GM20000 (cell line): ENCODE measurements at regions not wholly inside any gene's neighbourhood (a gene's known extent, or its start where the extent isn't known, plus 50 kb on each side); places are given as distances from the start of the nearest gene placed in this dataset.
"Not testable (repeated sequence)": the region's sequence is repeated elsewhere in the genome, so short reads cannot be mapped to it uniquely, and the experiment has no call there.

ENCODE experiments used
- DNase-seq: peaks from one replicate; pipeline ENCODE4 v3.0.0; 2012; ENCODE audit warnings: low spot score
- TF ChIP-seq, protein P1 (sequence below): IDR thresholded peaks from 2 replicates; pipeline ENCODE4 v1.5.1; 2012; ENCODE audit warnings: mild to moderate bottlenecking, control low read depth; ENCODE audit errors: extremely low read depth, missing control alignments

DNA sequence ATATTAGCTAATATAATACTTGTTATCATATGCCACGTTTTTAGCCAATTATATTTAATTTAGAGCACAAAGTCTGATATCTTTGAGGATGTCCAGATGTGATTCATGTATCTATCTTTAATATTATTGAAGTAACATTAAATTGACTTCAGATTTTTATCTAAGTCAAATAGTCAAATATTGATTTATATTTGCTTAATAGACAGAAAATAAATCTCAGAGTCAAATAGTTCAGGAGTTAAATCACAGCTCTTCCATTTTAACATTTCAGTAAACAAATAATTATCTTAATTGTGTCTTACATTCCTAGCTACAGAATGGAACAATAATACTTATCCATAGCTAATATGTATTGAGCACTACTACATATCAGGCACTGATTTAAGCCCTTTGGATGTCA is 379.4 kb upstream of the UBE2E3 start:
- DNase-seq = no peak
- TF ChIP-seq, protein P1, sequence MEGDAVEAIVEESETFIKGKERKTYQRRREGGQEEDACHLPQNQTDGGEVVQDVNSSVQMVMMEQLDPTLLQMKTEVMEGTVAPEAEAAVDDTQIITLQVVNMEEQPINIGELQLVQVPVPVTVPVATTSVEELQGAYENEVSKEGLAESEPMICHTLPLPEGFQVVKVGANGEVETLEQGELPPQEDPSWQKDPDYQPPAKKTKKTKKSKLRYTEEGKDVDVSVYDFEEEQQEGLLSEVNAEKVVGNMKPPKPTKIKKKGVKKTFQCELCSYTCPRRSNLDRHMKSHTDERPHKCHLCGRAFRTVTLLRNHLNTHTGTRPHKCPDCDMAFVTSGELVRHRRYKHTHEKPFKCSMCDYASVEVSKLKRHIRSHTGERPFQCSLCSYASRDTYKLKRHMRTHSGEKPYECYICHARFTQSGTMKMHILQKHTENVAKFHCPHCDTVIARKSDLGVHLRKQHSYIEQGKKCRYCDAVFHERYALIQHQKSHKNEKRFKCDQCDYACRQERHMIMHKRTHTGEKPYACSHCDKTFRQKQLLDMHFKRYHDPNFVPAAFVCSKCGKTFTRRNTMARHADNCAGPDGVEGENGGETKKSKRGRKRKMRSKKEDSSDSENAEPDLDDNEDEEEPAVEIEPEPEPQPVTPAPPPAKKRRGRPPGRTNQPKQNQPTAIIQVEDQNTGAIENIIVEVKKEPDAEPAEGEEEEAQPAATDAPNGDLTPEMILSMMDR = no peak

DNA sequence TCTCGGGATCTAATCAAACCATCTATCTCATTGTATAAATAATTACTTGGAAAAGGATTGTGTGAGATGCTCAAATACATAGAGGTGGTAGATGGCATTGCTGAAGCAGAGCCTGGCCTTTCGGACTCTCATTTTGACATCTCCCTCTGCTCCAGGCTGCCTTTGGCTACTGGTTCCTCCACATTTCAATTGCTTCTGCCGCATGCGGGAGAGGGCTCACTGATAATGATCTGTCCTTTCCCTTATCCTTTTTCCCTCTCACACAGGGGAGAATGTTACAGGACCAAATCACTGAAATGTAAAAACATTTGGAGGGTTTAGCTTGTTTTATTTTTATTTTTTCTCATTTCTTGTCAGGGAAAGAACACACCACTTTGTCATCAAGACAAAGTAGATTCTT is 380.6 kb upstream of the UBE2E3 start:
- DNase-seq = no peak
- TF ChIP-seq, protein P1 = no peak

DNA sequence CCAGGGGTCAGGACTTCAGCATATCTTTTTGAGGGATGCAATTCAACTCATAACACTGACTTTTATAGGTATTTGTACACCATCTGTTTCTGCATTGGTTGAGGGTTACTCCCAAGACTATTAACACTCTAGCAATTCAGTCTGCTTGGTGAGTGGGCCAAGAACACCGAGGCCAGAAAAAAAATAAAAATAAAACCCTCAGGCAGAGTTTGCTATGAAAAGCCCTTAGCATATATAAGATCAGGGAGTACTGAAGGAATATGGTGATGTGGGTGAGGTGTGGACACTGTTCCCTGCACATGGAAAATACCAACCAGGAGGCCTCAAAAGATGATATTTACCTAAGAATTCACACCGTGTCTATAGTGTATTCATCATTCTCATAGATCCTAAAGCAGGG is 383.2 kb upstream of the UBE2E3 start:
- TF ChIP-seq, protein P1 = no peak
- no peak for DNase-seq

DNA sequence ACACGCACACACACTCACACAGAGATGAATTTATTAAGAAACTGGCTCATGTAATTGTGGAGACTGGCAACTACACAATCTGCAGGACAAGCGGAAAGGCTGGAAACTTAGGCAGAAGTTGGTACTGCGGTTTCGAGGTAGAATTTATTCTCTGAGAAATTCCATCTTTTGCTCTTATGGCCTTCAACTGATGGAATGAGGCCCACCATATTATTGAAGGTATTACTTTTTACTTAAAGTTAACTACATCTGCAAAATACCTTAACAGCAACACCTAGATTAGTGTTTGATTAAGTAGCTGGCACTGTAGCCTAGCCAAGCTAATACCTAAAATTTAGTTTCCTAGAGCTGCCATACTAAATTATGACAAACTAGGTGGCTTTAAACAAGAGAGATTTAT is 384.0 kb upstream of the UBE2E3 start:
- DNase-seq = no peak
- TF ChIP-seq, protein P1 = no peak

DNA sequence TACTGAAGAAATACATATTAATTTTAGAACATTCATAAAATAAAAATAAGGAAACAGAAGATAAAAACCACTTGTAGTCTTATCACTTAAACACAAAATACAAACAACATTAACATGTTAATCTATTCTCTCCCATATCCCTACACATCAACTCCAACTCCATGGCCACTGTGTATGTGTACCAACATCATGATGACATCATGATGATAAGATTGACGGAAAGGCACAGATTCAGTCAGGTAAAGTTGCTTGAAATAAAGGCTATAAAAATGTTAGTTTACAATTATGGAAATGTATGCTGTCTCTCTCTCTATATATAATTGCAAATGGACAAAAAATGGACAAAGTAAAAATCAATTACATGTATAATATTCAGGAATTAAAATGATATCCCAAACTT is 388.5 kb upstream of the UBE2E3 start:
- TF ChIP-seq, protein P1 = no peak

DNA sequence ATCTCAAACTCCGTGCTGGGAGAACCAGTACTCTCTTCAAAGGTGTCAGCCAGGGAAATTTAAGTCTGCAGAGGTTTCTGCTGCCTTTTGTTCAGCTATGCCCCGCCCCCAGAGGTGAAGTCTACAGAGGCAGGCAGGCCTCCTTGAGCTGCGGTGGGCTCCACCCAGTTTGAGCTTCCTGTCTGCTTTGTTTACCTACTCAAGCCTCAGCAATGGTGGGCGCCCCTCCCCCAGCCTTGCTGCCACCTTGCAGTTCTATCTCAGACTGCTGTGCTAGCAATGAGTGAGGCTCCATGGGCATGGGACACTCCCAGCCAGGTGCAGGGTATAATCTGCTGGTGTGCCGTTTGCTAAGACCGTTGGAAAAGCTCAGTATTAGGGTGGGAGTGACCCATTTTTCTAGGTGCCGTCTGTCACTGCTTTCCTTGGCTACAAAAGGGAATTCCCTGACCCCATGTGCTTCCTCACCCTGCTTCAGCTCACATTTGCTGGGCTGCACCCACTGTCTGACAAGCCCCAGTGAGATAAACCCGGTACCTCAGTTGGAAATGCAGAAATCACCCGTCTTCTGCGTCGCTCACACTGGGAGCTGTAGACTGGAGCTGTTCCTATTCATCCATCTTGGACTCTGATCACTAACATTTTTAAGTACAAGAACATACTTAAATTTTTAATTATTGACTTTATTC is 389.2 kb upstream of the UBE2E3 start:
- DNase-seq = not testable (repeated sequence)

More for the DNA sequence above, 388.5 kb upstream of the UBE2E3 start:
- no peak for DNase-seq

DNA sequence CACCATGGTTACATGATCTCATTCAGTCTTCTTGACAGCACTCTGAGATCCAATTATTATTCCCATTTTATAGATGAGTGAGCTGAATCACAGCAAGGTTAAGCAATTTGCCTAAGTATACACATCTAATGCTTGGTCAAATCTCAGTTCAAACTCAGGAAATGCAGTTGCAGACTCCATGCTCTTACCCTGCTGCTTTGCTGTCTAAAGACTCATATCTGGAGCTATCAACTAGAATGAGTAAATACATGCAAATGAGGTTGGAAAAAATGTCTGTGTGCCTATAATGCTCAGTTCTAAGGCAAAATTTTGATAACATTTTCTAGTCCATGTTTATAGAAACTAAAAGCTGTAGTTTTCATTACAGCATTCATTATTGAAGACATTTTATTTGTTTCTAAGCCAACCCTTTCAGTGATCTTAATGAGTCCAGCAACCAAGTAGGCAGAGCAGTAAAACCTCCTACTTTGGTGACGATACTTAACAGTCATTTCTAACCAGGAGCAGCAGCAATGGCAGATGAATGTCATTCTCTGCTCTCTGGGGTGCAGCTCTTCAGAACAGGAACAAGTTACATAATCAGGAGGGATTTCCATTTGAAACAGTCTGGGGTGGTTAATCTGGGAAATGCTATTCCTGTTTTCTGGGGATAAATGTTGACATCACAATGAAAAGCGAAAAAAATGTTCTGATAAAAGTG is 396.8 kb upstream of the UBE2E3 start:
- TF ChIP-seq, protein P1 = no peak
- no peak for DNase-seq

DNA sequence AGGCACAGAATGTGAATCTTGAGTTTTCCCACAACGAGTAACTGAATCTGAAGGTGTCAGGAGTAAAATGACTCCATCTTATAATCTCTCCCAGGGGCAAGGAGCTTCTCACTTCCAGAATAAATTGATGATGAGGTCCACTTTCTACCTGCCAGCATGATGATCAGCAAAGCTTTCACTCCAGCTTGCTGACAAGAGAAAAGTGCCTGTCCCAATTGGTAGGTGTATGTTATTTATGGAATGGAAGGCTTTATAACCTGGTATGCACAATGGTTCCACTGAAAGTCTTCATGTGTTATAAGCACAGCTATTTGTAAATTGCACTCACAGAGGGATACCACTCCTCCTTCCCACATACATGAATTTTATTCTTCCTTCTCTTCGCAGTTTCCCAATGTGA is 401.0 kb upstream of the UBE2E3 start:
- no peak for DNase-seq
- TF ChIP-seq, protein P1 = no peak
